GM12875 (cell line): ENCODE measurements at regions not wholly inside any gene's neighbourhood (a gene's known extent, or its start where the extent isn't known, plus 50 kb on each side); places are given as distances from the start of the nearest gene placed in this dataset.

Source experiments
- H3K4me3 ChIP-seq: one replicate; pipeline ENCODE4 v1.5.1; 2011; ENCODE audit warnings: low read depth, low read length, control low read depth
- TF ChIP-seq, protein P1 (sequence below): IDR thresholded peaks from 2 replicates; pipeline ENCODE4 v1.5.1; 2011; ENCODE audit warnings: low read depth, mild to moderate bottlenecking, control low read depth, inconsistent platforms, low read length, moderate library complexity, borderline replicate concordance; ENCODE audit not compliant: insufficient read depth

DNA sequence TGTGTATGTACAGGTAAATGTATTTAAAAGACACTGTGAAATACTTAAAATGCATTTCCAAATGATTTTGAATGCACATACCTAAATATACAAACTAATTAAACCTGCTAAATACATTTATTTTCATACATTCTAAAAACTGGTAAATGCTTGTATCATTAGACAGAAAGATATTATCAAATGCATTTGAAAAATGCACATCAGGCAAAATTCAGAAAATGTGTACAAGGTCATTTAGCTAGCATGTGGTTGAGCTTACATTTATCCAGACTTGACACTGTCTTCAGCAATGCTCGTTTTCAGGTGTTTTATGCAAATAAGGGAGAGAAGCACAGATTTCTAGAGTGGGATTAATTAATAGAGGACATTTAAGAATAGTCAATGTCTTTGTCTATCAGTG lies 374.2 kb downstream of the SUCLG1 start:
- H3K4me3 ChIP-seq = no peak overlapping the region
- TF ChIP-seq, protein P1, sequence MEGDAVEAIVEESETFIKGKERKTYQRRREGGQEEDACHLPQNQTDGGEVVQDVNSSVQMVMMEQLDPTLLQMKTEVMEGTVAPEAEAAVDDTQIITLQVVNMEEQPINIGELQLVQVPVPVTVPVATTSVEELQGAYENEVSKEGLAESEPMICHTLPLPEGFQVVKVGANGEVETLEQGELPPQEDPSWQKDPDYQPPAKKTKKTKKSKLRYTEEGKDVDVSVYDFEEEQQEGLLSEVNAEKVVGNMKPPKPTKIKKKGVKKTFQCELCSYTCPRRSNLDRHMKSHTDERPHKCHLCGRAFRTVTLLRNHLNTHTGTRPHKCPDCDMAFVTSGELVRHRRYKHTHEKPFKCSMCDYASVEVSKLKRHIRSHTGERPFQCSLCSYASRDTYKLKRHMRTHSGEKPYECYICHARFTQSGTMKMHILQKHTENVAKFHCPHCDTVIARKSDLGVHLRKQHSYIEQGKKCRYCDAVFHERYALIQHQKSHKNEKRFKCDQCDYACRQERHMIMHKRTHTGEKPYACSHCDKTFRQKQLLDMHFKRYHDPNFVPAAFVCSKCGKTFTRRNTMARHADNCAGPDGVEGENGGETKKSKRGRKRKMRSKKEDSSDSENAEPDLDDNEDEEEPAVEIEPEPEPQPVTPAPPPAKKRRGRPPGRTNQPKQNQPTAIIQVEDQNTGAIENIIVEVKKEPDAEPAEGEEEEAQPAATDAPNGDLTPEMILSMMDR = no peak

DNA sequence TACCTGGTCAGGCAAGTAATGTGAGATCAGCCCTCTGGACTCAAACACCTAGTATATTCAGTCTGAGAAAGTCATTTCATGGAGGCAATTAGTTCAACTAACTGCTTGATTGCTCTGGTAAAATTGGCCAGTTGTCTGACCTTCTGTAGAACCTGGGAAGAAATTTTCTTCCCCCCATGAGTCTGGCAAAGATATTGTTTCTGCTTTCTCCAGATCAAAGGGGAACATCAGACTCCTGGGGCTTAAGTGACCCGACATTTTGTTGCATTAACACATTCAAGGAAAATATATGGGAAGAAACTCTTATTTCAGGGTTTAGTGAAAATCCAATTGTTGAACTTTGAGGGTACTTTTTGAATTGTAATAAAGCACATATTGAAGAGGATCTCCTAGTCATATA lies 375.1 kb downstream of the SUCLG1 start:
- TF ChIP-seq, protein P1 = no peak
- no peak overlapping the region for H3K4me3 ChIP-seq

DNA sequence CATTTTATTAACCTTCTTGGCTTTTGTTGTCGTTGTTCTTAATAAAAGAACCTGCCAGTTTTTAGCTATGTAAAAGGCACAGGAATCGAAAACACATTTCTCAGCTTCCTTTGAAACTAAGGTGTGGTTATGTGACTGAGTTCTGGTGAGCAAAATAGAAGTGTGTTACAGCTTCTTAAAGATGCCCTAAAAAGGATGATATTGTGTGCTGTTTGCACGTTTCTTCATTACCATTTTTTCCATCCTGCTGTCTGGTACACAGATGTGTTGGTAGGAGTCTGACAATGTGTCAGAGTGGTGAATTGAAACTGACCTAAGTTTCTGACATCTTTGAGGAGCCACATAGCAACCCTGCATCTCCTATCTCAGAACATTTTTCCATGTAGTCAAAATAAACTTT lies 380.6 kb downstream of the SUCLG1 start:
- no peak overlapping the region for H3K4me3 ChIP-seq
- TF ChIP-seq, protein P1 = no peak

DNA sequence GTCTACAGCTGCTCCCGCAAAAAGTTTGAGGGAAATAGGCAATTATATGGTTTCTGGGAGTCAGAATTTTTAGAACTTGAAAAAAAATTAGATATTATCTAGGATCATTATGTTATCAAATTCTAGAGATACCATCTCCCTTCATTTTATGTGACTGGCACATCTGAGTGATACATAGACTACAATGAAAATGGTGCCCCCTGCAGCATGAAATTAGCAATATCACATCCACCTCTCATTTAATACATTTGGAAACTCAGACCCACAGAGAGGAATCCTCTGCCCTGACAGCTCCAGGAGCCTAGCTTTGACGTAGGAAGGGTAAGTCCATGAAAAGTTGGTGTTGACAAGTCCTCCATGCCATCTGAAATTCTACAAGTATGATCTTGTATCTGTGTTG lies 381.6 kb downstream of the SUCLG1 start:
- TF ChIP-seq, protein P1 = peak; percentile 26; the same call in 1 of the 2 replicates
- H3K4me3 ChIP-seq = no peak overlapping the region

DNA sequence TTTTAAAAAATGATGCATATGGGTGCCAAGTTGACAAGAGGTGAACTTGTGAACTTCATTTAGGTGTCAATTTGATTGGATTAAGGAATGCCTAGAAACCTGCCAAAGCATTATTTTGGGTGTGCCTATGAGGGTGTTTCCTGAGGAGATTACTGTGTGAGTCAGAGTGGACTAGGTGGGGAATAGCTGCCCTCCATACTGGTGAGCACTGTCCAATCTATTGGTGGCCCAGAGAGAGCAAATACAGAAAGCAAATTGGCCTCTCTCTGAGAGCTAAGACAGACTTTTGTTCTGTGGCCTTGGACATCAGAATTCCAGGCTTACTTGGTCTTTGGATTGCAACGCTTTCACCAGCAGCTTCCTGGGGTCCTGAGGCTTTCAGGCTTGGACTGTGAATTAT lies 388.0 kb downstream of the SUCLG1 start:
- TF ChIP-seq, protein P1 = no peak
- H3K4me3 ChIP-seq = no peak overlapping the region

DNA sequence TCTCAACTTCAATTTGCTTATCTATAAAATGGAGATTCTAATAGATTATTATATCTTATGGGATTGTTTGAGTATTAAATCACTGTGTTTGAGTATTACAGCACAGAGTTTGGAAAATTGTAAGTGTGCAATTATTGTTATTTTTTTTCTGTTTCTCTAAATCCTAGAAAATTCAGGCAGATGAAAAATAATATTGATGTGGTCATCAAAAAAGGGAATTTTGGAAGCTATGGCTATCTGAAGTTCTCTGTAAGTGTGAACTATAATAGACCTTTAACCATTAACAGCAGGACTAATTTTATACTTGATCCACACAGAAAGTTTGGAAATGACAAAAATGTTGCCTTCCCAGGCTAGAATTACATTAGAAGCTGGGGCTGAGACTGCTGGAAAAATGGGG lies 393.2 kb downstream of the SUCLG1 start:
- no peak overlapping the region for H3K4me3 ChIP-seq
- TF ChIP-seq, protein P1 = no peak

DNA sequence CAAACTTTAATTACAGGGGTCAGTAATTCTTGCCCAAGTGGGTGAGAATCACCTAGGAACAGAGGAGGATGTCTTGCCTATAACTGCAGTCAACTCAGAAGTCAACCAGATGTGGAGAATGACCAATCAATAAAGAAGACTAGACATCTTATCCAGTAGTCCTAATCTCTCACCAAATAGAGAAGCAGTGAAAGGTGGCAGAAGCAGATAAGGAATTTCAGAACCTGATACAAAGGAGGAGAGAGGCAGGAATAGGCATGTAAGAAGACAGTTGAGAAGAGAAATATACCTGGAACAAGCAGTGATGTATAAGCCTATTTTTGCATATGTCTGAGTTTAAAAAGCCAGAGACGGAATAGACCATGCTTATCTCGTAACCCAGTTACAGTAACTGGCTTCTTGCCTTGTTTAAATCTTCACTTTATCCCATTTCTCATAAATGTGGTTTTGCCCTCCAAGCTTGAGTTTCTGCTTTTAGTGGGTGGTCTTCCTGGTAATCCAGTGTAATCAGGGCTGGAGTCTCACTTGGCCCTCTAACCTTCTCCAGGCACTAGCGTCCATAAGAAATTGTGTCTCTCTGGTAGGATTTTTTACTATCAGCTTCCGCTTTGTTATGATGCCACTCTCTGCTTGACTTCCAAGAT lies 401.0 kb downstream of the SUCLG1 start:
- TF ChIP-seq, protein P1 = no peak
- H3K4me3 ChIP-seq = no peak overlapping the region
